ENCODE measurements at regions not wholly inside any gene's neighbourhood (a gene's known extent, or its start where the extent isn't known, plus 50 kb on each side); places are given as distances from the start of the nearest gene placed in this dataset.

DNA sequence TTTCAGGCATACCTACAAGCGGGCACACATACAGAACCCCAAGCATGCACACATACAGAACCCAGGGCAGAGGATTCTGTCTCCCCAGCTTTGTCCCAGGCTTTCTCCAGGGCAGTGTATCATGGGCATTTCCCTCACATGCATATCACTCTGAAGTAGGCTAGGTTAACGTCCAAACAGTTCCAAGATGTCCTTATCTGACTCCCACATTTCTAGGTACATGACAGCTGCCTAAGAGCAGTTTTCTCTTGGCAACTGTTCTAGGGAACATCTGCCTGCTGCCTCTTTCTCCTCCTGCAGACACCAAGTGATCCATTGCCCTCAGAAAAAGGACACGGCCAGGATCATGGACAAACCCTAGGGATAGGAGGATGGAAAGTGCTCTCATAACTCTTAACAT, 84.9 kb upstream of the NR3C1 start:
- DNase-seq = no peak

DNA sequence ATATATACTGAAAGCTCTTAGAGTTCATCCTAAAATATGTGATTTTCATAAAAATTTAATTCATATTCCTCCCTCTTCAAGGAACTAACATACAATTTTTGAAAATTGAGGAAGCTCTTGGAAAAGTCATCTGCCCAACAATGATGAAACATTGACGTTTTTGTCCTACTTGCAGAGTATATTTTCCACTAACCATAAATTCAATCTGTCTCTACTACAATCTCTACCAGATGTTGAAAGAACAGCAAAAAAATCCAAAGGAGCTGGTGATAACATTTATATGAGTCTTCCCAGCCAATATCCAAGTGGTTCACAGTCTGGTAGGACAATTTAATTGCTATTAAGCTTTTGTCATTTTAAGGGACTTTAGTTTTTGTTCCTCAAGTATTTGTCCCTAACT, 81.1 kb upstream of the NR3C1 start:
- DNase-seq = no peak

GRCh38 chr5:143481697-143482531, 78.4 kb upstream of the NR3C1 start:
- no peak for DNase-seq

DNA sequence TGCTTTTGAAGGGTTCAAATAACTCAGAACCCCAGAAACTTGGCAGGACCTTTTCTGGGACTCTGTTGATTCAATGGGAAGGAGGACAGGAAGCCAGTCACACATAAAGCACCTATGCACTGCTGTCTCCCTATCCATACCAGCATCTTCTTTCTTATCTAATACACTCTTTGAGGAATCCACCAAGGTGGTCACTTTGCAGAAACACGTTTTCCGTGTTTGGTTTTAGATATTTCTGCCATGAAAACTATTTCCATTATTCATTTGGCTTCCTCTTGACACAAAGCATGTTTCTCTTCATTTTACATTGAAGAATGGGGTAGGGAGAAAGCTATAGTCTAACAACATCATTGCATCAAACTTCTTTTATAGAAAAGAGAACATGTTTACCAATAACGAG, 76.5 kb upstream of the NR3C1 start:
- DNase-seq = no peak

DNA sequence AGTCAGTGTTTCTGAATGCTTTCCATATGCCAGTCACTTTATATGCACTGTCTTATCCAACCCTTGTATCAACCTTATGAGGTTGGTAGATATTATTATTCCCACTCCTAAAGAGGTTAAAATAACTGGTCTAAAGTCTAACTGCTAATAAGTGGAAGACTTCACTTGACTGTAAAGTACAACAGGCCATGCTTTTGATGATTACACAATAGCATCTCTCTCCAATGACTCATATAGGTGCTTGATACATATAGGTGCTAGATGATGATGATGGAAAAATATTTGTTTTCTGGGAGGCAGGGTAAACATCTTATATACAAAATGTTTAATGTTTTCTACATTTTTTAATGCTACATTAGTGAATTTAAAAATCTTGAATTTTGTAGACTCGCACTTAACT, 75.9 kb upstream of the NR3C1 start:
- no peak for DNase-seq

GRCh38 chr5:143476601-143477211, 73.2 kb upstream of the NR3C1 start:
- no peak for DNase-seq

- no peak for DNase-seq
Measured at GRCh38 chr5:143474616-143475015, 71.1 kb upstream of the NR3C1 start.

DNA sequence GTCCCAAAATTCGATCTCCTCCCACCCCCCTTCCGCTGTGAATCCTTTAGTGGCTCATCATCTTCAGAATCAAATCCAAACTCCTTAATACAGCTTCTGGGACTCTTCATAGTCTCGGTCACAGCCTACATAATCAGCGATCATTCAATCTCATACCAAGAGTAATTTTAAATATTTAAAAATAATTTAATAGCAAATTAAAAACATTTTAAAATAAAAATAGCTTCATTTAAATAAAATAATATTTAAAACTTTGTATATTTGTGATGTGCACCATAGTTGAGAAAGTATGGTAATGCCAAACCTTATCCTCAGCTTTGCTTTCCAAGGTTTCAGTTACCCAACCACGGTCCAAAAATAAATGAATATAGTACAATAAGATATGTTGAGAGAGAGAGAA, 70.0 kb upstream of the NR3C1 start:
- DNase-seq = no peak

- no peak for DNase-seq
Measured at GRCh38 chr5:143472576-143472975, 69.1 kb upstream of the NR3C1 start.

DNA sequence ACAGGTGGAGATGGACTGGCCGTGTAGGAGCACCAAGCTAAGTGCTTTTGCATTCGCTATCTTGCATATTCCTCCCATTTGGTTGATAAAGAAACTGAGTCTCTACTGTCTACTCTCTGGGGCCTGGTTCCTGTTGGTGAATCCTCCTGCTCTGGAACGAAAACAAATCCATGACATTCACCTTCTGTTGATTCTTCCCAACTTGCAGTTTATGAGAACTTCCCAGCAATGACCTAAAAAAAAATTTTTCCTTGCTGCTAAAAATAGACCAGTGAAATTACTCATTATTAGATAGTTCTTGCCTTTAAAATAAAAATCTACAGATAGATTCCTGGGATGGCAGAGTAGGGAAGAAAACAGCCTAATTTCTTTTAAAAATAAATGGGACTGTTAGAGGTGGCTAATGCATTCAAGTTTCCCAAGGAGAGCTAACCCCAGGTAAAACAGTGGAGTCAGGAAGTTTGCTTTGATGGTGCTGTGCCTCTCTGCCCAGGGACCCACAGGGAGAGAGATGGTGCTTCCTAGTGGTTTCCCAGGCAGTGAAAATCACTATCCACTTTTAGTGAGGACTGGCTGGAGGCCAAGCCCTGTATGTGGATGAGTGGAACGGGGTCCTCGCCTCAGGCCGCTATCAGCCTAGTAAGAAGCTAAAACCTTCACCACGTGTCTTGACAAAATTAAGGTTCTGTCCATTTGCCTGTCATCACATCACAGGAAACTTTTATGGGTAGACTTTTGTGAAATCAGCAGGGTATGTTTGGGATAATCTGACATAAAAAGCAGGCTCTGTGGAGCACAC, 68.4 kb upstream of the NR3C1 start:
- DNase-seq = no peak

- DNase-seq = no peak
Measured at GRCh38 chr5:143471041-143471509, 67.6 kb upstream of the NR3C1 start.

DNA sequence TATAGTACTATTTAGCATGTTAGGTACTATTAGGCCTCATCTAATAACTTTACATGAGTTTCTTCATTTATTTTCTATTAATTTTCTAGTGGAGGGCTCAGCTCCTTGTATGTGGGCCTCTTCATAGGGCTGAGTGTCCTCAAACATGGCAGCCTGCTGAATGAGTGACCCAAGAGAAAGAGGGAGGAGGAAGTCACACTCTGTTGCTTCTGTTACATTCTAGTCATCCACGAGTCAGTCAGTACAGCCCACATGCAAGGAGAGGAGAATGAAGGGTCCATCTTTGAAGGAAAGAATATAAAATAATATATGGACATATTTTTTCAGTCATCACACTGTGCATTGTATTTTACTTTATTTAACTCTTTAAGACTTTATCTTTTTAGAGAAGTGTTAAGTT, 66.6 kb upstream of the NR3C1 start:
- no peak for DNase-seq

DNA sequence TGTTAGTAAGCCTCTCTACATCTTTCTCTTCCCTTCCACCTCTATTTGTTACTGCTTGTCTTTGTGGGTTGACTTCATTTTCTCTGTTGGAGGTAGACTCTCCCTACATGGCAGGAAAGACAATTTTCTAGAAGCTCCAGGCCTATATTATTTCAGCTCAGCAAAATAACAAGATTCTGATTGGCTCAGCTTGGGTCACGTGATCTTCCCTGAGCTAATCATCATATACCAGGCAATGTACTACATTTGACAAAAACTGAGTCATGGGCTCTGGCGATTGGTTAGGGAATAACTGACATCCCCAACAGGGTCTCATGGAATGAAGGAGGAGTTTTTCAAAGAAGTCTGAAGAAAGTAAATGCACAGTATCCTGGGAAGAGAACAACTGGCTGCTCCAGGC, 65.6 kb upstream of the NR3C1 start:
- no peak for DNase-seq

DNA sequence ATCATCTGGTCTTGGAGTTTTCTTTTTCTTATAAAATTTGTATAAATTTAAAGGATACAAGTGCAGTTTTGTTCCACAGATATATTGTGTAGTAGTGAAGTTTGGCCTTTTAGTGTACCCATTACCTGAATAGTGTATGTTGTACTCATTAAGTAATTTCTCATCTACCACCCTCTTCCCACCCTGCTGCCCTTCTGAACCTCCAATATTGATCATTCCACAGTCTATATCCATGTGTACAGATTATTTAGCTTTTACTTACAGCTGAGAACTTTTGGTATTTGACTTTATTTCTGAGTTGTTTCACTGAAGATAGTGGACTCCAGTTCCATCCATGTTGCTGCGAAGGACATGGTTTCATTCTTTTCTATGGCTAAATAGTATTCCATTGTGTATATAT, 63.1 kb upstream of the NR3C1 start:
- DNase-seq = no peak

- no peak for DNase-seq
Measured at GRCh38 chr5:143464723-143465490, 61.4 kb upstream of the NR3C1 start.

GRCh38 chr5:143462431-143462830, 58.9 kb upstream of the NR3C1 start:
- no peak for DNase-seq

GRCh38 chr5:143459433-143459832, 55.9 kb upstream of the NR3C1 start:
- no peak for DNase-seq

DNA sequence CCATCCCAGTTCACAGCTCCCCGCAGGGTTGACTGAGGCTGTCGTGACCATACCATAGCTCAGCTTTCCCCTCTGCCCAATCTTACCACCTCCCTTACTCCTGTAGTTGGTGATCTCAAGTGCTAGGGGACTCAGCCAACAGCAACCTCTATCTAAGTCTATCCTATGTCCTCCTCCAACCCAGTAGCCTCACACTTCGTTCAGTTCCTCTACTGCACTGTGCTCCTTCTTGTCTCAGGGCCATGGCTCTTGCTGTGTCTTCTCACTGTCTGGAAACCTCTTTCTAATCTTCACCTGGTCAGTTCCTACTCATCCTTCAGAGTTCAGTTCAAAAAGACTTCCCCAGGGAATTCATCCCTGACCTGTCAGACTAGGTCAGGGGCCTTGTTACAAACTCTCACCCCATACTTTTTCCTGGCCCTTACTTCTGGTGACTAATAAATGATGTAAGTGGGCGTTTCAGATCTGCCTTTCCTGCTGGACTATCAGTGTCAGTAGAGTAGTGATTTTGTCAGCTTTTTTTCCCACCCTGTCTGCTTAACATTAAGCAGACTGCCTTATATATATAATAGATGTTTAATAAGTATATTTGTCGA, 53.6 kb upstream of the NR3C1 start:
- no peak for DNase-seq

DNA sequence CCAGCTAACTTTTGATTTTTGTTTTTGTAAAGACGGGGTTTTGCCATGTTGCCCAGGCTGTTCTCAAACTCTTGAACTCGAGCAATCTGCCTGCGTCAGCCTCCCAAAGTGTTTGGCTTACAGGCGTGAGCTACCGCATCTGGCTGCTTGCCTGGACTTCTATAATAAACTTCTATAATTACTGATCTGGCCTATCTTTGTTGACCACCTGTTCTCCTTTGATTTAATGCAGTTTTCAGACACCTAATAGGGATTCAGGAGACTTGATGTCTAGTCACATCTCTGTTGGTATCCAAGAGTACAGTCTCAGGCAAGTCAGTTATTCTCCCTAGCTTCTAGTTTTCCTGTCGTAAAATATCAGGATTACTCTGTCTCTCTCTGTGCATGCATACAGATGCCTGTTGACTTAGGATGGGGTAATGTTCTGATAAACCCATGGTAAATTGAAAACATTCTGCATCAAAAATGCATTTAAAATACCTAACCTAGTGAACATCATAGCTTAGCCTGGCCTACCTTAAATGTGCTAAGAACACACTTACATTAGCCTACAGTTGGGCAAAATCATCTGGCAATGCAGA, 51.5 kb upstream of the NR3C1 start:
- no peak for DNase-seq

GRCh38 chr5:143453720-143454119, 50.2 kb upstream of the NR3C1 start:
- no peak for DNase-seq
